ENCODE measurements at regions not wholly inside any gene's neighbourhood (a gene's known extent, or its start where the extent isn't known, plus 50 kb on each side); places are given as distances from the start of the nearest gene placed in this dataset.

GRCh38 chr2:177320596-177320995 is 56.1 kb upstream of the NFE2L2 start:
- no peak overlapping the region for H3K4me2 ChIP-seq (ENCODE audit: low read length)

DNA sequence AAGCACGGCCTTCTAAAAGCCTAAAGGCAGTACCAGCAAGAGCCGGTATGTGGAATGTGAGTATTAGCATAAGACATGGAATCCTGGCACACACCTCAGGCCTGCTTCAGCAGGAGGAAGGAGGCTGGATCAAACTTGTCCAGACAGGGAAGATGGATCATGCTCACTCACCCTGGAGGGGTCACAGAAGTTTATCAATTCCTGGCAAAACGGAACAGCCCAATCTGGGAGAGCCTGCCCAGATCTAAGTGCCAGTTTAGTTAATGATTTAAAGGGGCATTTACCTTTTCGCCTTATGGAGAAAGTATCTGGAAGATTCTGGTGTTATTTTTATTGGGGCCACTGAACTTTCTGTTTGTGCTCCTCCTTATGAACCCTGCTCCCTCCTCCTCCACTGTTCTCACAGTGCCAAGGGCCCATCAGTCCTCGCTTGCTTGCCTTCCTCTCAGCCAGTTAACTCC is 58.3 kb upstream of the NFE2L2 start:
- no peaks in the 10 kb centered on the region for H3F3A ChIP-seq (ENCODE audit: control insufficient read depth, insufficient read depth)
- no peaks in the 10 kb centered on the region for H3K9me3 ChIP-seq (ENCODE audit: control insufficient read depth, insufficient read depth, low read length)
- peaks cover 14% of the 10 kb centered on the region; the same call in 1 of the 2 replicates for H3K27me3 ChIP-seq (ENCODE audit: control insufficient read depth, low read length)
- no peak overlapping the region for H3K4me3 ChIP-seq (ENCODE audit: low read length)
- no peak overlapping the region for H3K27ac ChIP-seq (ENCODE audit: low read depth, low read length)
- no peak overlapping the region for H3K4me2 ChIP-seq (ENCODE audit: low read length)
- H3K36me3 ChIP-seq (ENCODE audit: control insufficient read depth, low read length) = no peaks in the 10 kb centered on the region
- no peaks in the 10 kb centered on the region for H3K9me2 ChIP-seq (replicated peaks; ENCODE audit: control insufficient read depth, low read length)
- no peaks in the 10 kb centered on the region for H4K20me1 ChIP-seq (ENCODE audit: control insufficient read depth, insufficient read depth, low read depth, low read length)
- no peak for TF ChIP-seq CTCF (IDR thresholded peaks at IDR 0.05; ENCODE audit: low read depth, low read length, poor library complexity, severe bottlenecking)
- TF ChIP-seq EZH2phosphoT487 (IDR thresholded peaks at IDR 0.05; ENCODE audit: borderline replicate concordance, low read length) = no peak
- H3K4me1 ChIP-seq (ENCODE audit: control insufficient read depth, low read length) = no peaks in the 10 kb centered on the region
- H3K79me2 ChIP-seq (ENCODE audit: control insufficient read depth, low read length) = no peaks in the 10 kb centered on the region

More at GRCh38 chr2:177320596-177320995, 56.1 kb upstream of the NFE2L2 start:
- Histone ChIP-seq H3K36me3 (ENCODE audit: control insufficient read depth, low read length) (no peaks in the 10 kb centered on the region), H3K27ac (ENCODE audit: low read depth, low read length) (no peak overlapping the region), H3K27me3 (ENCODE audit: control insufficient read depth, low read length) (peaks cover 5% of the 10 kb centered on the region; the same call in 1 of the 2 replicates), H3K79me2 (ENCODE audit: control insufficient read depth, low read length) (no peaks in the 10 kb centered on the region), H3F3A (ENCODE audit: control insufficient read depth, insufficient read depth) (no peaks in the 10 kb centered on the region), H3K4me3 (ENCODE audit: low read length) (no peak overlapping the region), H3K4me1 (ENCODE audit: control insufficient read depth, low read length) (no peaks in the 10 kb centered on the region), H4K20me1 (ENCODE audit: control insufficient read depth, insufficient read depth, low read depth, low read length) (no peaks in the 10 kb centered on the region), H3K9me3 (ENCODE audit: control insufficient read depth, insufficient read depth, low read length) (no peaks in the 10 kb centered on the region), H3K9me2 (replicated peaks; ENCODE audit: control insufficient read depth, low read length) (no peaks in the 10 kb centered on the region)
- TF ChIP-seq CTCF (IDR thresholded peaks at IDR 0.05; ENCODE audit: low read depth, low read length, poor library complexity, severe bottlenecking) (no peak), EZH2phosphoT487 (IDR thresholded peaks at IDR 0.05; ENCODE audit: borderline replicate concordance, low read length) (no peak)

GRCh38 chr2:177324797-177325196 is 60.3 kb upstream of the NFE2L2 start:
- no peaks in the 10 kb centered on the region for H3K36me3 ChIP-seq (ENCODE audit: control insufficient read depth, low read length)
- H3F3A ChIP-seq (ENCODE audit: control insufficient read depth, insufficient read depth) = no peaks in the 10 kb centered on the region
- TF ChIP-seq CTCF (IDR thresholded peaks at IDR 0.05; ENCODE audit: low read depth, low read length, poor library complexity, severe bottlenecking) = no peak
- no peak for TF ChIP-seq EZH2phosphoT487 (IDR thresholded peaks at IDR 0.05; ENCODE audit: borderline replicate concordance, low read length)
- no peak overlapping the region for H3K4me2 ChIP-seq (ENCODE audit: low read length)
- no peaks in the 10 kb centered on the region for H3K9me3 ChIP-seq (ENCODE audit: control insufficient read depth, insufficient read depth, low read length)
- H3K27ac ChIP-seq (ENCODE audit: low read depth, low read length) = no peak overlapping the region
- peaks cover 14% of the 10 kb centered on the region; the same call in 1 of the 2 replicates for H3K27me3 ChIP-seq (ENCODE audit: control insufficient read depth, low read length)
- no peaks in the 10 kb centered on the region for H3K9me2 ChIP-seq (replicated peaks; ENCODE audit: control insufficient read depth, low read length)
- H4K20me1 ChIP-seq (ENCODE audit: control insufficient read depth, insufficient read depth, low read depth, low read length) = no peaks in the 10 kb centered on the region
- H3K4me3 ChIP-seq (ENCODE audit: low read length) = no peak overlapping the region
- no peaks in the 10 kb centered on the region for H3K4me1 ChIP-seq (ENCODE audit: control insufficient read depth, low read length)
- H3K79me2 ChIP-seq (ENCODE audit: control insufficient read depth, low read length) = no peaks in the 10 kb centered on the region
